GM21717 (cell line): ENCODE measurements at regions not wholly inside any gene's neighbourhood (a gene's known extent, or its start where the extent isn't known, plus 50 kb on each side); places are given as distances from the start of the nearest gene placed in this dataset.
A peak's percentile ranks its signal among the peaks of the same experiment; 100 is the strongest.

Source experiments
- ATAC-seq: cut with Tn5 transposase; IDR thresholded peaks from one replicate; pipeline ENCODE4 v1.9.1; 2021; ENCODE audit warnings: mild to moderate bottlenecking, moderate library complexity; ENCODE audit not compliant: unreplicated experiment

GRCh38 chrX:7233580-7234406 is 85.8 kb upstream of the PUDP start:
- ATAC-seq = no peak

GRCh38 chrX:7228226-7228625 is 80.3 kb upstream of the PUDP start:
- no peak for ATAC-seq

DNA sequence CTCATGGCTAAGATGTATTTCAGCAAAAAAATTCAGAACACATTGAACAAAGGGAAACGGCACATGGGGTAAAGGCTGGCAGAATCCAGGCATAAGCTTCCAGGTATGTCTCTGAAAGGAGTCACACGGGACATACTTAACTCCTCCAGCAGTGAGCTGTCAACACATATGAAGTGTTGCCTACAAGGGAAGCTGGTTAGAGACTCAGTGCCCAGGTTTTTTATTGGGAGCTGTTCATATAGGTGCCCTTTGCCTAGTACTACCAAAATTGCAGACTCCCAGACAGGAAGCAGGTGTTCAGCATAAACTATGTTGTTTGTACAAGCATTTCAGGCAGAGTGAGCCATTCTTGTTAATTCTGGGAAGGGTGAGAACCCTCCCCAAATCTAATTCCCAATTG is 77.4 kb upstream of the PUDP start:
- ATAC-seq = no peak

DNA sequence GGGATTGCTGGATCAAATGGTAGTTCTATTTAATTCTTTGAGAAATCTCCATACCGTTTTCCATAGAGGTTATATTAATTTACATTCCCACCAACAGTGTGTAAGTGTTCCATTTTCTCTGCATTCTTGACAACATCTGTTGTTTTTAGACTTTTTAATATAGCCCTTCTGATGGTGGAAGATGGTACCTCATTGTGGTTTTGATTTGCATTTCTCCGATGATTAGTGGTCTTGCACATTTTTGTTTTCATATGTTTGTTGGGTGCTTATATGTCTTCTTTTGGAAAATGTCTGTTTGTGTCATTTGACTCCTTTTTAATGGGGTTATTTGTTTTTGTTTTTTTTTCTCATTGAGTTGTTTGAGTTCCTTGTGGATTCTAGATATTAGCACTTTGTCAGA is 75.3 kb upstream of the PUDP start:
- no peak for ATAC-seq

DNA sequence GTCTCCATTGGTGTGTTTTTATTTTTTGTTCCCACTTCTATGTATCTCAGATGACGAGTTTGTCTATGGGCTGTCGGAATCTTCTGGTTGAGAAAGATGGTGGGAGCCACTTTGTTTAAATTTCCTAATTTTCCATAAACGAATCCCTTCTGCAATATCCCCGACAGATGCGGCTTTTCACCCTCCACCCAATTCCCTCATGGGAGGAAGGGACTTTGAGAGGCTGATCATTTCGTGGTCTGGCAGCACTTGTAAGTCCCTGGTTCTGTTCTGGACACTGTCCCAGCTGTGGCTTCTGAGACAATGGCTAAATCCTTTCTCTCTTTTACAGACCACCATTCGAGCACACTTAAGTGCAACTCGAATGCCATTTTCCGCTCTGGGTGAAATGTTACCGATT is 72.2 kb upstream of the PUDP start:
- no peak for ATAC-seq

- ATAC-seq = peak; percentile 47
Measured at GRCh38 chrX:7219153-7219705, 71.3 kb upstream of the PUDP start.

- peak; percentile 17 for ATAC-seq
Measured at GRCh38 chrX:7218321-7219152, 70.6 kb upstream of the PUDP start.

- ATAC-seq = no peak
Measured at GRCh38 chrX:7216981-7217587, 69.1 kb upstream of the PUDP start.

DNA sequence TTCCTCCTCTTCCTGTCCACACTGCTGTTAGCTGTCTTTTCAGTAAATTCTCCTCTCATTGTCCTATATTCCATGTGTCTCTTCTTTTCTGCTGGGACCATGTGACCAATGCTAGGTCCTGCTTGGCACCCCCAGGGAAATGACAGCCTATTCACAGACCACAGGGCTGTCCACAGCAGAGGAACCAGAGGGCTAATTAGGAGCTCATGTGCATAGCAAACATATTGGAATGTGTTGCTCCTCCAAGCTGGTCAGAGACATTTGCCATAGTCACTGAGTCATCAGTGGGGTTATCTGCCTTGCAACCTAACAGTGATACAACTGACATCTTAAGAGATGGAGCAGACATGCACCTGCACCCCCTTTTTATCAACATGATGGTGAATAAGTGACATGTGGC is 67.9 kb upstream of the PUDP start:
- no peak for ATAC-seq

DNA sequence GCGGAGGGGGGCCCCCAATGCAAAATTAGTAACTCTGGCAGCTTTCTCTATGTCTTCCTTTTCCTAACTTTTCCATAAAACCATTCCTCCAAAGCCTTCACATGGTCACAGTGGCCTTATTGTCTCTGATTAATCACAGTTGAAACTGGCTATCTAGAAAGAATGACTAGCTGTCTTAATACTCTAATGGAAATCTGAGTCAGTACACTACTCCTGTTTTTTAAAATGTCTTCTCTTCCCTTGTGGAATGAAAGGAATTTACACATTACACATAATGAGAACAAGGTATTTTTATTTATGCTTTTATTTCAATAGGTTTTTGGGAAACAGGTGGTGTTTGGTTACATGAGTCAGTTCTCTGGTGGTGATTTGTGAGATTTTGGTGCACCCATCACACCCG is 66.3 kb upstream of the PUDP start:
- no peak for ATAC-seq

DNA sequence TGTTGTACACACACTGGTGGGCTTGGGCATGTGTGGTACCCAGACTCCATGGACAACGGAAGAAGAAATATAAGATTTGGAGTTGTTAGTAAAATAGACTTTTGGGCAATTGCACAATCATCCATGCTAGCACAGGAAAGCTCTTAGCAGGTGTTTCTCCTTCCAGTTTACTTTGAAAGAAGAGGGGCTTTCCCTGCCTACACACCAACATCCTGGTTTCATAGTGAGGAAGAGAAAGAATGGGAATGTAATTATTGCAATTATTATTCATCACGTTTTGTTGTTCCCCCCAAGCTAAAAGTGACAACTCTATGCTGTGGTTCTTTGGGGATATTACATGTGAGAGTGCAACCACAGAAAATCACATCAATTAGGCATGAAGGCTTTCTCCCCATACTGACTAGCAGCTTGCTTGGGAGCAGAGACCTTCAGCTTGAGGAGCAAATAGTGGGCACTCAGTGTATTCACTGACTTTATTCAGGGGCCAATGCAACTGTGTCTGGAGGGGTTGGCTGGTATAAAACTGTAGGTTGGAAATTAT is 57.2 kb upstream of the PUDP start:
- peak; percentile 76 for ATAC-seq

- ATAC-seq = no peak
Measured at GRCh38 chrX:7204619-7205018, 56.7 kb upstream of the PUDP start.

DNA sequence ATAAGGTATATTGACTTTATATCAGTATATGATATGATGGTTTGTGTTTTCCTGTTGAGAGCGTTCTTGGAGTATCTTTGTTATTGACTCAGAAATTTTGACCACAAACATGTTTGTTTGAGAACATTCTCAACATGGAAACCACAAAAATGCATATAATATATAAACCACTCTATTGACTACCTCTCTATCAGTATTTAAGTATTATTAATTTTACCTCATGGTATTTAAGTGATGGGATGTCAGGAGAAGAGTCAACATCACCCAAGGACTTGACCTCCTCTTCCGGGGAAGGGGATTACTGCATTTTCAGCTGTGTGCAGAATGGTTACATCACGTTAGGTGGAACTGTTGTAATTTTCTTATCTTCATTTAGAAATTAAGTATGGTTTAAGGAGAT is 54.3 kb upstream of the PUDP start:
- ATAC-seq = no peak

DNA sequence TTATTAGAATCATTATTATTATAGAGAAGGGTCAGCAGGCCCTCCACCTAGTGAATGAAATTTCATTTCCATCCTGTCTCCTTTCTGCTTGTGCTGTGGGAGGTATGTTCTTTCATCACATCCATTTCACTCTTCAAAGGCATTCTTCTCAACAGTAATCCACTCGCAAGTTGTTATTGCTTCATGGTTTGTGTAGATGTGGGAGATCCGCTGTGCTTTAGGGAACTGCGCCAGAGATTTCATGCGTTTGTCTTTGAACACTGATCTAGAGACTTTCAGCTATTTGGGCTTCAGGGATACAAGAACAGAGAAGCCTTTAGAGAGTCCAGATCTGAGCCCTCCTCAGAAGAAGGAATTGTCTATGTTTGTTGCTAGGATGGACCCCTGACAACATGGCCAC is 53.5 kb upstream of the PUDP start:
- ATAC-seq = no peak

- no peak for ATAC-seq
Measured at GRCh38 chrX:7198499-7198898, 50.5 kb upstream of the PUDP start.
